ENCODE measurements at regions not wholly inside any gene's neighbourhood (a gene's known extent, or its start where the extent isn't known, plus 50 kb on each side); places are given as distances from the start of the nearest gene placed in this dataset.

DNA sequence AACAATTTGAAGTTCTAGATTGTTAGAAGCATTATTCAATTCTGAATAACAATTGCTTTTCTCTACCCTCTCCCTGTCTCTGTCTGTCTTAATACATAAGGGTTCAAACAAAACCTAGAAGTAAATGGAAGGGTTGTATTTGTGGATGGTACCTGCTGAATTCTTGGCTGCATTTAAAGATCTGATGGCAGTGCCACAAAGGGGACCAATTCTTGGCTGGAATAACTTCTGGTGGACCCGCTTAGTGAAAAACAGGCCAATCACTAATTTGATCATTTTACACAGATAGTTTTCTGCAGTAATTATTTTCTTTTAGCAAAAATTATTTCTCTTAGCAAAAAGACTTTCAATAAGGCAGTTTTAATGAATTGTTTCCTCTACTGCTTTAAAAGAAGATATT is 353.5 kb downstream of the MYCN start:
- no peaks in the 10 kb centered on the region for H3K9me3 ChIP-seq (ENCODE audit: control insufficient read depth in 4 of 4, low read length in 3 of 4)
- TF ChIP-seq HNF4A (conservative IDR thresholded peaks at IDR 0.05) (no peak), FOXA1 (IDR thresholded peaks at IDR 0.05) (no peak), JUND (IDR thresholded peaks at IDR 0.05) (no peak), RAD21 (IDR thresholded peaks at IDR 0.05) (no peak), RXRA (IDR thresholded peaks at IDR 0.05) (no peak), YY1 (IDR thresholded peaks at IDR 0.05) (no peak), SP1 (IDR thresholded peaks at IDR 0.05) (no peak), NR2F2 (IDR thresholded peaks at IDR 0.05) (no peak), GABPA (IDR thresholded peaks at IDR 0.05 in 1 of 2, conservative IDR thresholded peaks at IDR 0.05 in 1 of 2) (no peak), EGR1 (IDR thresholded peaks at IDR 0.05; ENCODE audit: low read depth in 2 of 2) (no peak), TAF1 (conservative IDR thresholded peaks at IDR 0.05) (no peak), HNF4G (IDR thresholded peaks at IDR 0.05) (no peak), FOXA2 (IDR thresholded peaks at IDR 0.05) (no peak), ZBTB33 (IDR thresholded peaks at IDR 0.05) (no peak), CTCF (IDR thresholded peaks at IDR 0.05; ENCODE audit: low read depth, low read length, missing input control) (no peak)
- TF ChIP-seq, protein P1, sequence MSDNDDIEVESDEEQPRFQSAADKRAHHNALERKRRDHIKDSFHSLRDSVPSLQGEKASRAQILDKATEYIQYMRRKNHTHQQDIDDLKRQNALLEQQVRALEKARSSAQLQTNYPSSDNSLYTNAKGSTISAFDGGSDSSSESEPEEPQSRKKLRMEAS (IDR thresholded peaks at IDR 0.05) = no peak
- TF ChIP-seq, protein P2, sequence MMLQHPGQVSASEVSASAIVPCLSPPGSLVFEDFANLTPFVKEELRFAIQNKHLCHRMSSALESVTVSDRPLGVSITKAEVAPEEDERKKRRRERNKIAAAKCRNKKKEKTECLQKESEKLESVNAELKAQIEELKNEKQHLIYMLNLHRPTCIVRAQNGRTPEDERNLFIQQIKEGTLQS (IDR thresholded peaks at IDR 0.05) = no peak
- TF ChIP-seq, protein P3, sequence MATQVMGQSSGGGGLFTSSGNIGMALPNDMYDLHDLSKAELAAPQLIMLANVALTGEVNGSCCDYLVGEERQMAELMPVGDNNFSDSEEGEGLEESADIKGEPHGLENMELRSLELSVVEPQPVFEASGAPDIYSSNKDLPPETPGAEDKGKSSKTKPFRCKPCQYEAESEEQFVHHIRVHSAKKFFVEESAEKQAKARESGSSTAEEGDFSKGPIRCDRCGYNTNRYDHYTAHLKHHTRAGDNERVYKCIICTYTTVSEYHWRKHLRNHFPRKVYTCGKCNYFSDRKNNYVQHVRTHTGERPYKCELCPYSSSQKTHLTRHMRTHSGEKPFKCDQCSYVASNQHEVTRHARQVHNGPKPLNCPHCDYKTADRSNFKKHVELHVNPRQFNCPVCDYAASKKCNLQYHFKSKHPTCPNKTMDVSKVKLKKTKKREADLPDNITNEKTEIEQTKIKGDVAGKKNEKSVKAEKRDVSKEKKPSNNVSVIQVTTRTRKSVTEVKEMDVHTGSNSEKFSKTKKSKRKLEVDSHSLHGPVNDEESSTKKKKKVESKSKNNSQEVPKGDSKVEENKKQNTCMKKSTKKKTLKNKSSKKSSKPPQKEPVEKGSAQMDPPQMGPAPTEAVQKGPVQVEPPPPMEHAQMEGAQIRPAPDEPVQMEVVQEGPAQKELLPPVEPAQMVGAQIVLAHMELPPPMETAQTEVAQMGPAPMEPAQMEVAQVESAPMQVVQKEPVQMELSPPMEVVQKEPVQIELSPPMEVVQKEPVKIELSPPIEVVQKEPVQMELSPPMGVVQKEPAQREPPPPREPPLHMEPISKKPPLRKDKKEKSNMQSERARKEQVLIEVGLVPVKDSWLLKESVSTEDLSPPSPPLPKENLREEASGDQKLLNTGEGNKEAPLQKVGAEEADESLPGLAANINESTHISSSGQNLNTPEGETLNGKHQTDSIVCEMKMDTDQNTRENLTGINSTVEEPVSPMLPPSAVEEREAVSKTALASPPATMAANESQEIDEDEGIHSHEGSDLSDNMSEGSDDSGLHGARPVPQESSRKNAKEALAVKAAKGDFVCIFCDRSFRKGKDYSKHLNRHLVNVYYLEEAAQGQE (IDR thresholded peaks at IDR 0.05) = no peak
- H3K27me3 ChIP-seq (ENCODE audit: control insufficient read depth in 4 of 4, insufficient read depth in 4 of 4, low read length in 3 of 4) = no peaks in the 10 kb centered on the region
- H3K36me3 ChIP-seq (ENCODE audit: control insufficient read depth in 4 of 4, insufficient read depth in 3 of 4, low read depth in 1 of 4, low read length in 3 of 4) = no peaks in the 10 kb centered on the region
- no peak overlapping the region for H3K9ac ChIP-seq (ENCODE audit: low read depth in 1 of 2, low read length in 2 of 2)
- H3K4me1 ChIP-seq (ENCODE audit: control insufficient read depth in 4 of 4, insufficient read depth in 4 of 4, low read length in 3 of 4) = no peaks in the 10 kb centered on the region
- WGBS = 96% methylated on average over 1 of the region's 1 CpG
- H3K27ac ChIP-seq (ENCODE audit: low read depth in 1 of 2, low read length in 2 of 2) = no peak overlapping the region
- no peak overlapping the region for H3K4me3 ChIP-seq (ENCODE audit: low read depth in 1 of 3, low read length in 3 of 3)
- DNase-seq (ENCODE audit: low spot score) = no peak
